HCT116 (cell line): ENCODE measurements at regions not wholly inside any gene's neighbourhood (a gene's known extent, or its start where the extent isn't known, plus 50 kb on each side); places are given as distances from the start of the nearest gene placed in this dataset.

Experiments used
- ATAC-seq: fragments of 200-7000 bp; cut with Tn5 transposase; 2 replicates; pipeline ENCODE4 v1.9.1; 2020; ENCODE audit warnings: mild to moderate bottlenecking, moderate library complexity
- BruUV-seq: library from RNA; stranded (reverse); fragments of 400-500 nt; replicated peaks from 2 replicates; lab custom pipeline; 2021; lab: Mats Ljungman, UMichigan
- CTCF ChIA-PET: fragments of 300-600 bp; sonication (Branson Sonifier 250); formaldehyde crosslinking; loops from one replicate; lab custom pipeline; 2021; ENCODE audit warnings: antibody characterized with exemption; lab: Charles Lee
- POLR2A ChIA-PET: fragments of 300-600, 350-600 bp; sonication (Branson Sonifier 250); formaldehyde crosslinking; loops from one replicate; lab custom pipeline; 2021; ENCODE audit warnings: antibody characterized with exemption; lab: Charles Lee
- RAD21 ChIA-PET, 2 experiments: fragments of 300-600 bp; sonication (Branson Sonifier 250); formaldehyde crosslinking; loops; one replicate each; lab custom pipeline; 2023; ENCODE audit warnings: low total read pairs in 2 of 2; ENCODE audit not compliant: uncharacterized antibody in 2 of 2, unreplicated experiment in 2 of 2, low non-redundant PET in 1 of 2; lab: Charles Lee
- DNase-seq: peaks from one replicate; pipeline ENCODE4 v3.0.0-alpha.2; 2010; ENCODE audit warnings: low read depth, low spot score
- H2AFZ ChIP-seq: fragments of 200-600 bp; shearing (Covaris generic), sonication (generic); 2 replicates; pipeline ENCODE4 v1.6.1; 2017; ENCODE audit warnings: low read depth, mixed run types, mixed read lengths, antibody characterized with exemption, low read length; ENCODE audit not compliant: poor library complexity, severe bottlenecking
- H3K27ac ChIP-seq: 2 replicates; pipeline ENCODE4 v1.5.1; 2012; ENCODE audit warnings: low read depth, low read length
- H3K27me3 ChIP-seq: fragments of 200-600 bp; sonication (generic); 2 replicates; pipeline ENCODE4 v1.6.1; 2016; ENCODE audit warnings: mixed run types, low read length, mixed read lengths; ENCODE audit not compliant: insufficient read depth
- H3K36me3 ChIP-seq, 2 experiments: fragments of 200-500 bp in 1 of 2; fragments of 200-600 bp in 1 of 2; sonication (Bioruptor generic) in 1 of 2; sonication (generic) in 1 of 2; 2 replicates each; pipeline versions ENCODE4 v1.5.1 to v1.6.1; 2014 to 2016; ENCODE audit warnings: low read length in 2 of 2, inconsistent platforms in 1 of 2, mixed read lengths in 1 of 2, mixed run types in 1 of 2; ENCODE audit not compliant: insufficient read depth in 2 of 2, control insufficient read depth in 1 of 2
- H3K4me1 ChIP-seq, 2 experiments: fragments of 200-600 bp in 1 of 2; sonication (generic) in 1 of 2; 2 replicates each; pipeline versions ENCODE4 v1.5.1 to v1.6.1; 2012 to 2017; ENCODE audit warnings: low read length in 2 of 2, inconsistent platforms in 1 of 2, mild to moderate bottlenecking in 1 of 2, mixed read lengths in 1 of 2, mixed run types in 1 of 2, moderate library complexity in 1 of 2; ENCODE audit not compliant: insufficient read depth in 2 of 2, control insufficient read depth in 1 of 2
- H3K4me2 ChIP-seq: fragments of 200-600 bp; sonication (generic); 2 replicates; pipeline ENCODE4 v1.6.1; 2017; ENCODE audit warnings: mixed run types, low read length, mixed read lengths
- H3K4me3 ChIP-seq, 2 experiments: fragments of 200-600 bp in 1 of 2; sonication (generic) in 1 of 2; replicated peaks in 1 of 2; 2 replicates each; pipeline ENCODE4 v1.5.1; 2011 to 2016; ENCODE audit warnings: low read length in 2 of 2, control low read depth in 1 of 2, low read depth in 1 of 2, mild to moderate bottlenecking in 1 of 2, mixed read lengths in 1 of 2, mixed run types in 1 of 2
- H3K79me2 ChIP-seq: fragments of 200-600 bp; sonication (generic); 2 replicates; pipeline ENCODE4 v1.6.1; 2017; ENCODE audit warnings: mild to moderate bottlenecking, mixed run types, low read length, moderate library complexity, mixed read lengths; ENCODE audit not compliant: insufficient read depth
- H3K9ac ChIP-seq: fragments of 200-600 bp; sonication (generic); 2 replicates; pipeline ENCODE4 v1.6.1; 2016; ENCODE audit warnings: low read length, mixed read lengths
- H3K9me2 ChIP-seq: fragments of 200-600 bp; sonication (generic), shearing (Covaris generic); 2 replicates; pipeline ENCODE4 v1.6.1; 2017; ENCODE audit warnings: mixed run types, mild to moderate bottlenecking, moderate library complexity; ENCODE audit not compliant: insufficient read depth
- H3K9me3 ChIP-seq, 2 experiments: fragments of 200-500 bp in 1 of 2; fragments of 200-600 bp in 1 of 2; sonication (Bioruptor generic) in 1 of 2; sonication (generic) in 1 of 2; 2 replicates each; pipeline ENCODE4 v1.6.1; 2014 to 2017; ENCODE audit warnings: low read length in 2 of 2, mixed read lengths in 2 of 2, inconsistent platforms in 1 of 2, low read depth in 1 of 2, mild to moderate bottlenecking in 1 of 2, mixed run types in 1 of 2, moderate library complexity in 1 of 2; ENCODE audit not compliant: control insufficient read depth in 1 of 2, insufficient read depth in 1 of 2
- H4K20me1 ChIP-seq: fragments of 200-600 bp; sonication (generic), shearing (Covaris generic); 2 replicates; pipeline ENCODE4 v1.6.1; 2017; ENCODE audit warnings: mixed run types, mild to moderate bottlenecking, moderate library complexity; ENCODE audit not compliant: insufficient read depth
- CBX3 ChIP-seq: IDR thresholded peaks from 2 replicates; pipeline ENCODE4 v1.6.1; 2012; ENCODE audit warnings: low read depth
- CEBPB ChIP-seq: IDR thresholded peaks from 2 replicates; pipeline ENCODE4 v1.6.1; 2012; ENCODE audit warnings: low read depth
- EGR1 ChIP-seq: IDR thresholded peaks from 2 replicates; pipeline ENCODE4 v1.6.1; 2012; ENCODE audit warnings: low read depth
- ELF1 ChIP-seq: IDR thresholded peaks from 2 replicates; pipeline ENCODE4 v1.6.1; 2012; ENCODE audit warnings: low read depth, borderline replicate concordance
- EZH2 ChIP-seq: fragments of 200-600 bp; sonication (generic); IDR thresholded peaks from 2 replicates; pipeline ENCODE4 v1.6.1; 2017; ENCODE audit warnings: antibody characterized with exemption, mixed run types
- EZH2phosphoT487 ChIP-seq: fragments of 200-600 bp; IDR thresholded peaks from 2 replicates; pipeline ENCODE4 v1.6.1; 2018; ENCODE audit warnings: antibody characterized with exemption, borderline replicate concordance
- FOSL1 ChIP-seq: IDR thresholded peaks from 2 replicates; pipeline ENCODE4 v1.6.1; 2012; ENCODE audit warnings: low read depth
- MAX ChIP-seq: IDR thresholded peaks from 2 replicates; pipeline ENCODE4 v1.6.1; 2012
- POLR2A ChIP-seq: IDR thresholded peaks from 2 replicates; pipeline ENCODE4 v1.7.0; 2011; ENCODE audit warnings: borderline replicate concordance; ENCODE audit not compliant: insufficient read depth, insufficient read length; ENCODE audit errors: extremely low read depth
- POLR2AphosphoS5 ChIP-seq: IDR thresholded peaks from 2 replicates; pipeline ENCODE4 v1.6.1; 2011; ENCODE audit warnings: mild to moderate bottlenecking, low read depth, low read length, moderate library complexity
- REST ChIP-seq: IDR thresholded peaks from 2 replicates; pipeline ENCODE4 v1.6.1; 2012; ENCODE audit warnings: low read depth
- SIN3A ChIP-seq: IDR thresholded peaks from 2 replicates; pipeline ENCODE4 v1.6.1; 2012; ENCODE audit warnings: low read depth
- SP1 ChIP-seq: IDR thresholded peaks from 2 replicates; pipeline ENCODE4 v1.6.1; 2012; ENCODE audit warnings: low read depth
- TCF7L2 ChIP-seq: IDR thresholded peaks from 2 replicates; pipeline ENCODE4 v1.7.0; 2011; ENCODE audit warnings: borderline replicate concordance, inconsistent platforms; ENCODE audit not compliant: insufficient read depth, insufficient read length; ENCODE audit errors: extremely low read depth
- YY1 ChIP-seq: IDR thresholded peaks from 2 replicates; pipeline ENCODE4 v1.6.1; 2011; ENCODE audit warnings: low read length, low read depth, moderate library complexity, mild to moderate bottlenecking; ENCODE audit not compliant: insufficient replicate concordance; ENCODE audit errors: extremely low read depth
- ZBTB33 ChIP-seq: IDR thresholded peaks from 2 replicates; pipeline ENCODE4 v1.6.1; 2011; ENCODE audit warnings: mild to moderate bottlenecking, low read length, moderate library complexity; ENCODE audit not compliant: insufficient replicate concordance; ENCODE audit errors: extremely low read depth
- ZFX ChIP-seq: fragments of 450-650 bp; IDR thresholded peaks from 2 replicates; pipeline ENCODE4 v1.6.1; 2017
- ZNF274 ChIP-seq: fragments of 200-500 bp; sonication (Bioruptor generic); IDR thresholded peaks from 2 replicates; pipeline ENCODE4 v1.6.1; 2014; ENCODE audit warnings: mild to moderate bottlenecking, low read depth, low read length, inconsistent platforms
- intact Hi-C: fragments of 100-400 bp; cut with micrococcal nuclease; formaldehyde crosslinking; loops from 2 replicates; pipeline ENCODE4 v1.10.0; 2022
- TF ChIP-seq, protein P1 (sequence below): IDR thresholded peaks from 2 replicates; pipeline ENCODE4 v1.6.1; 2012
- TF ChIP-seq, protein P2 (sequence below), 3 experiments: fragments of 200-600 bp in 1 of 3; sonication (generic) in 1 of 3; IDR thresholded peaks in 2 of 3; conservative IDR thresholded peaks in 1 of 3; 2 replicates each; pipeline ENCODE4 v1.5.1; 2012 to 2017; ENCODE audit warnings: low read depth in 2 of 3, low read length in 2 of 3, antibody characterized with exemption in 1 of 3, borderline replicate concordance in 1 of 3, control low read depth in 1 of 3, mild to moderate bottlenecking in 1 of 3, mixed read lengths in 1 of 3, mixed run types in 1 of 3, moderate library complexity in 1 of 3; ENCODE audit not compliant: insufficient read depth in 1 of 3

DNA sequence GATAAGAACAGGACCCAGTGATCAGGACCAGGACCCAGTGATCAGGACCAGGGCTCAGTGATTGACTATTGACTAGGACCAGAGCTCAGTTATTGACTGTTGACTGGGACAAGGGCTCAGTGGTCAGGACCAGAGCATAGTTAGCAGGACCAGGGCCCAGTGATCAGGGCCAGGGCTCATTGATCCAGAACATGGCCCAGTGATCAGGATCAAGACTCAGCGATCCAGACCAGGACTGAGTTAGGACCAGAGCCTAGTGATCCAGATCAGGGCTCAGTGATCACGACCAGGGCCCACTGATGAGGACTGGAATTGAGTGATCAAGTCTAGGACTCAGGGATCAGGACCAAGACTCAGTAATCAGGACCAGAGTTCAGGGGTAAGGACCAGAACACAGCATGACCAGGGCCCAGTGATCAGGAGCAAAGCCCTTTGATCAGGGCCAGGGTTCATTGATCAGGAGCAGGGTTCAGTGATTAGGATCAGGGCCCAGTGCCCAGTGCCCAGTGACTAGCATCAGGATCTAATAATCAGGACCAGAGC is 176.0 kb downstream of the TMEM121 start:
- BruUV-seq = no TSS peak
- no peak for TF ChIP-seq EZH2
- TF ChIP-seq MAX = no peak
- no peak for TF ChIP-seq POLR2A
- TF ChIP-seq CEBPB = no peak
- no peak for TF ChIP-seq TCF7L2
- TF ChIP-seq CBX3 = no peak
- TF ChIP-seq EGR1 = no peak
- no peak for TF ChIP-seq ZFX
- TF ChIP-seq FOSL1 = no peak
- TF ChIP-seq, protein P1, sequence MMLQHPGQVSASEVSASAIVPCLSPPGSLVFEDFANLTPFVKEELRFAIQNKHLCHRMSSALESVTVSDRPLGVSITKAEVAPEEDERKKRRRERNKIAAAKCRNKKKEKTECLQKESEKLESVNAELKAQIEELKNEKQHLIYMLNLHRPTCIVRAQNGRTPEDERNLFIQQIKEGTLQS = no peak
- TF ChIP-seq ZBTB33 = no peak
- no peak for TF ChIP-seq EZH2phosphoT487
- TF ChIP-seq YY1 = no peak
- TF ChIP-seq SP1 = no peak
- no peak for TF ChIP-seq SIN3A
- no peak for TF ChIP-seq POLR2AphosphoS5
- TF ChIP-seq, protein P2, sequence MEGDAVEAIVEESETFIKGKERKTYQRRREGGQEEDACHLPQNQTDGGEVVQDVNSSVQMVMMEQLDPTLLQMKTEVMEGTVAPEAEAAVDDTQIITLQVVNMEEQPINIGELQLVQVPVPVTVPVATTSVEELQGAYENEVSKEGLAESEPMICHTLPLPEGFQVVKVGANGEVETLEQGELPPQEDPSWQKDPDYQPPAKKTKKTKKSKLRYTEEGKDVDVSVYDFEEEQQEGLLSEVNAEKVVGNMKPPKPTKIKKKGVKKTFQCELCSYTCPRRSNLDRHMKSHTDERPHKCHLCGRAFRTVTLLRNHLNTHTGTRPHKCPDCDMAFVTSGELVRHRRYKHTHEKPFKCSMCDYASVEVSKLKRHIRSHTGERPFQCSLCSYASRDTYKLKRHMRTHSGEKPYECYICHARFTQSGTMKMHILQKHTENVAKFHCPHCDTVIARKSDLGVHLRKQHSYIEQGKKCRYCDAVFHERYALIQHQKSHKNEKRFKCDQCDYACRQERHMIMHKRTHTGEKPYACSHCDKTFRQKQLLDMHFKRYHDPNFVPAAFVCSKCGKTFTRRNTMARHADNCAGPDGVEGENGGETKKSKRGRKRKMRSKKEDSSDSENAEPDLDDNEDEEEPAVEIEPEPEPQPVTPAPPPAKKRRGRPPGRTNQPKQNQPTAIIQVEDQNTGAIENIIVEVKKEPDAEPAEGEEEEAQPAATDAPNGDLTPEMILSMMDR (IDR thresholded peaks at IDR 0.05 in 2 of 3, conservative IDR thresholded peaks at IDR 0.05 in 1 of 3; ENCODE audit: borderline replicate concordance in 1 of 3, insufficient read depth in 1 of 3, low read depth in 2 of 3, low read length in 2 of 3) = no peak
- TF ChIP-seq ELF1 = no peak
- no peak for TF ChIP-seq REST
- no peak for TF ChIP-seq ZNF274
- Histone ChIP-seq H3K36me3 (no peaks in the 10 kb centered on the region), H3K9me3 (no peaks in the 10 kb centered on the region), H3K4me2 (no peak overlapping the region), H3K9me2 (no peaks in the 10 kb centered on the region), H3K79me2 (no peaks in the 10 kb centered on the region), H3K9ac (no peak overlapping the region), H4K20me1 (no peaks in the 10 kb centered on the region), H3K4me1 (peaks cover 0 to 7% of the 10 kb centered on the region in 2 experiments; a peak in 2 of 4 replicates), H3K27ac (no peak overlapping the region), H3K4me3 (no peak overlapping the region), H2AFZ (no peak overlapping the region), H3K27me3 (no peaks in the 10 kb centered on the region)
- DNase-seq = no peak
- RAD21 ChIA-PET = no interaction called here
- POLR2A ChIA-PET = no interaction called here
- intact Hi-C loops = loop anchor here (5.0 kb wide), 1 partner anchor 120 kb away; no protein-coding TSS in a partner anchor
- ATAC-seq = no peak
- CTCF ChIA-PET = no interaction called here
